Right renal cortex interstitium (tissue), 3 donors: ENCODE measurements at regions not wholly inside any gene's neighbourhood (a gene's known extent, or its start where the extent isn't known, plus 50 kb on each side); places are given as distances from the start of the nearest gene placed in this dataset.

Source experiments
- DNase-seq, 3 donors: peaks; one replicate each; pipeline ENCODE4 v3.0.0-alpha.2; 2013; ENCODE audit warnings: low read depth in 3 of 3, low spot score in 2 of 3

DNA sequence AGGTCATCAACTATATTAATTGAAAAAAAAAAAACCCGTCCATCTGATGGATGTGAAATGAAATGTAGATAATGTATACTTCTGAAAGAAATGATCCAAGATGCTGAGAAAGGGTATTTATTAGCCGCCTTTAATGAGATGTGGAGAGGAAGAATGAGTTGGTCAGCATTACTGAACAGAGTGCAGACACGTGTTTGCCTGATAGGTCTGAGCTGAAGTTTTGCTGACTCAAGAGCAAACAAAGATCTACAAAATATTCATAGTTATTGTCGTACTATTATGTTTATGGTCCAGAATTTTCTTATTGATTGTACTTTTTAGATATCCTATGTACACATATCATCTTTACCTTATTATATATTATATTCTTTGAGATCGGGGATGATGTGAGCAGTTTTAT is 235.3 kb downstream of the RDH14 start:
- no peak for DNase-seq

DNA sequence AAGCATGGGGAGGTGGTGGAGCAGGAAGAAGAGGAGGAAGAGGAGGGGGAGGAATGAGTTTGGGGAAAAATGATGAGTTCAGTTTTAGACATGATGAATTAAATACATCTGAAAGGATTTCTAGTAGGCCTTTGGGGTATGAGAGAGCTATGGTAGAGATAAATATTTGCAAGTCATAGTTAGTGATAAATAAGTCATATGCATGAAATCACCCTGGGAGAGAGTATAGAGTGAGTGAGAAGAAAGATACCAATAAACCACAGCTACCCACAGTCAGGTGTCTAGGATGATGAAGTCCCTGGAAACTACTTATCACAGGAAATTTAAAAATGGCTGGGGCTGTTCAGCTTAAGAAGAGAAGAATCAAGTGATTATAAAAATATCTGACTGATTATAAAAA is 240.5 kb downstream of the RDH14 start:
- no peak for DNase-seq

DNA sequence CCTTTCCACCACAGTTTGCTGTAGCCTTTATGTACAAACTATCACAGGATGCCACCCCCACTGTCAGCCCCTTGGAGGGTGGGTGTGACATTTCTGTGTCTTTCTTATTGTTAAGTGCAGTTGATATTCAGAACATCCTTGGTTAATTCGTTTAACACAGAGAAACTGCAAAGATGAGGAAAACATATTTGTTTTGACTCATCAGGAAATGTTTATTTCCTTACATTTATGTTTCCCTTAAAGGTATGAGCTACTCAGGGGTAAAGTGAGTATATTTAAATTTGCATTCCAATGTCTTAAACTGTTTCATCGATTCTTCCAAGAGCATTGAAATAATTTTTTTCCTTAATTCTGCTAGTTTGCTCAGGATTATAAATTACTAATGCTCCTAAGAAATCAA is 243.4 kb downstream of the RDH14 start:
- no peak for DNase-seq

DNA sequence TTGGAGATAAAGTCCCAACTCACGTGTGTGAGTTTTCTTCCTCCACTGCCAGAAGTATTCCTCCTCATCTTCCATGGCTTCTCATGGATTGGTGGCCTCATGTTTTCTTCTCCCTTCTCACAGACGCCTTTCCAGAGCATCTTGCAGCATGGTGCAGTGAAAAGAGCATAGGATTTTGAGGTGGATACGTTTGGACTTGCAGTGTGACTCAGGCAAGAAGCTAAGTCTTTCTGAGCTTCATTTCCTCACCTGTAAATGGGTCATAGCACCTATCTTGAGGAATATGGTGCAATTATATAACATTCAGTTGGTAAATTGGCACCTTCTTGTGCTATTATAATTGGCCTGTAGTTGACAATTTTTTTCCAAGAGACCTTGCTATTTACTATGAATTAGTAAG is 247.6 kb downstream of the RDH14 start:
- DNase-seq, result no peak

DNA sequence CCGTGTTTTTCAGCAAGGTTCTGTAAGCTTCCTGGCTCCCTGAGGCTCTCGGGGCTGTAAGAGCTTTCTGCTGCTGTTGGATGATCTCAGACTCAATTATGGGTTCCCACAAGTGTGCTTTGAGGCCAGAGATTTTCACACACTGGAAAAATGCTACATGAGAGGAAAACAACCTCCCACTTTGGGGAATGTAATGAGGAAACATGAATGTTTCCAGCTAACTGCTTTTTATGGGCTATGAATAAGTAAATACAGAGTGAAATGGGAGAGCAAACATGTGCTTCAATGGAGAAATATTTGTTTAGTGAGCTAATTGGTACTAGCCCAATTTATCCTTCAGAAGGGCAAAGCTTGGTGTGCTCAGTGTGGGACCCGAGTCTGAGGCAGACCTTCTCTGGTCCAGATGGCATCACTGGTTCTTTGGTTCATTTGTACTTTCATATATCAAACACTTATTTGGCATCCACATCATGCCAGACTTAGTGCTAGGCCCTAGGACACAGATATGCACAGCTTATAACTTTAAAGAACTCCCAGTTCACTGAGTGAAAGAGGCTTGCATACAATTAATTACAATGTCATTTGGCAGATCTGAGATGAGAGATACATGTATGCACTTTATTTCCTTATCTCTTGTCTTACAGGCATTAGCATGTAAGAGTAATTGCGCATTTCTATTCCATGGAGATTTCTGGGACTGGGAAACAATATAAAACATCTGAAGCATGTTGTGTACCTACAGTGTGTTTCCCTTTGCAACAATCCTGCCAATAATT is 248.8 kb downstream of the RDH14 start:
- DNase-seq, result peak; percentile 29 to 51 (median 37)

DNA sequence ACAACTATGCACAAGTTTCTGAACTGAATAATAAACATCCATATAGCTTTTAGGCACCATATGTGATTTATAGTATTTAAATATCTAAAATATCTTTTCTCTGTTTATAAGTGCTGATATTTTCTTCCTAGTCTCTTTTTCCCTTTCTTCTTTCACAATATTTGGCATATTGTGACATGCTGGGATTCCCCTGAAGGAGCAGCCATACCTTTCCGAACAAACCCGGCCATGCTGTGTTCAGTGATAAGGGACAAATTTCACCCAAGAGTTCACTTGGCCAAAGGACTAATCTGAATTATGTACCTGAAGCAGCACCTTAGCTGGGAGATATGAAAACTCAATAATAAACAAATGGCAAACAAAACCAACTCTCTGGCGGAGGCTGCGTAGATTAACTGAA is 250.8 kb downstream of the RDH14 start:
- no peak for DNase-seq

DNA sequence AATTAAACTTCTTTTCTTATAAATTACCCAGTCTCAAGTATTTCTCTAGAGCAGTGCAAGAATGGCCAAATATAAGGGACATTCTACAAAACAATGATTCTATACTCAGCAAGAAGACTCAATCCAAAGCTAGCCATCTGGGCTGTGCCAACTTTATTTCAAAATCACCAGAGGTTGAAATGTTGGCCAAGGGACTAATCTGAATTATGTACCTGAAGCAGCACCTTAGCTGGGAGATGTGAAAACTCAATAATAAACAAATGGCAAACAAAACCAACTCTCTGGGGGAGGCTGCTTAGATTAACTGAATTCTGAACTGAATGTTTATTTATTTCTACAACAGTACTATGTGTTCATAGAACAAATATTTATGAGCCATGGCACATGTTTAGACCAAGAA is 251.3 kb downstream of the RDH14 start:
- DNase-seq, result no peak

DNA sequence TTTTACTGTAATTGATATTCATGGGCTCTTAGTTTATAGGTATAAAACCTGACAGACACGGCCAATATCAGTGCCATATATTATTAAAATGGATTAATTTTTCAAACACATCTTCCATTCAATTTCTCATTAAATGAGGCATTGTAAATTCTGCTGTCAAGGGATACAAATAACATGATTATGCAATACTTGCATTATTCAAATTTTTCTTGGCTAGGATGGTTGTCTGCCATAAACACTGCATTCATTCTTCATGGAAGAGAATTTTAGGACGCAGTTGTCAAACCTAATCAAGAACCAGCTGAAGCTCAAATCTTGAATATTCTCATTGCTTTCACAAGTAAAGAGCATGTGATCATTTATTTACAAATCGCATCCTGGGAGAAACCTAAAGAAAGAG is 255.6 kb downstream of the RDH14 start:
- DNase-seq, result no peak

DNA sequence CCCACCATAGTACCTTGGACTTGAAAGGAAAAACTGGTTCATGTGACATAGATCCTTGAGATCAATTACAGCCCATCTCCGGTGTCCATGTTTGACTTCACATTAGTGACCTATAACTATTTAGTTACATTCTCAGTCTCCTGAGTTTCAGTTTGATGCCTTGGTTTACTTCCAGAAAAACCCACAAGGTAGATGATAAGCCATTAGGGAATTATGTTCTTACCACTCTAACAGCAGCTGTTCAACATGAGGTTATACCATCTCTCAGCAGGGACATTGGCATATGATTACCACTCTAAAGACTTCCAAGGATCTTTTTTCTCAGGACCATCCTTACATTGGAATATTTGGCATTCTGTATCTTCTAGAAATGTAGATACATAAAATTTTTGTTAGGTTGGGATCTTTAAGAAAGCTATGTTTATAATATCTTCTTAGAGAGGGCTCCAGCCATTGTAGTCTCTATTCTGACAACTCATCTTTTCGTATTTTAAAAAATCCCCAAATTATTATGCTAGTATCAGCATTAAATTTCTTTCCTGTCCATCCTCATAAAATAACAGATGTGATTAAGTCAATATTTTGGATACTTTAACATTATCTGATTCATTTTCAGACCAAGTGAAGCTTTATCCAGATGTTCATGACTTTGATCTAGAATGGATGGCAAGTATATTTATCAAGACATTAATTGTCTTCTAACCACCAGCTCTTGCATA is 258.9 kb downstream of the RDH14 start:
- no peak for DNase-seq

DNA sequence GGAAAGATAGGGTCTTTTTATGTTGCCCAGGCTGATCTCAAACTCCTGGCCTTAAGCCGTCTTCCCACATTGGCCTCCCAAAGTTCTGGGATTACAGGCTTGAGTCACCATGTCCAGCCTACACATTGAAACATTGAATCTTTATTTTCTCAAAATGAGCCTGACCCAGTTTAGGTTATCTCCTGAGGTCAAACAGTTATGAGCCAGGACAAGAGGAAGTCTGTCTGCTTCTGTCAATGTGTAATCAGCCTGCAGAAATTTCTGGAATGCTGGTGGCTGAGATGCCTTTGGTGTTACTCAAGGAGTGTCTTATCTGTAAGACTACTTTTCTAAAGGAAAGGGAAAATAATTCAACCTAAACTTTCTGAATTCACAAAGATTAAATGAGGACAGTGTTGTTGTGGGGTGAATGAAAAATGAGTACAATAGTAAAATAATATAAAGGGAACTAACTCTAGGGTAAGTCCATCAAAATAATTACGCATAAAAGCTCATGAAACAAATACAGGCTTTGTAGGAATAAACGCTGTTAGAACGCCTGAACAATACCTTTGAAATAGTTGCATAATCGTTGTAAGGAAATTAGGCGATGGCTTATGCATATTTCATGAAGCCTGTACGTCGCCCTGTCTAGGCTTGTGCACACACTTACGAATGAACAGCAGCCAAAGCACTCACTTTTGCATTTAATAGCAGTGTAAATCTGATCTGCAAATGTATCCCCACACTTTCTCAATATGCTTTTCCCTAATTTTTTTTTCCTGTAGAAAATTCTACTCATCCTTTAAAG is 260.8 kb downstream of the RDH14 start:
- no peak for DNase-seq

DNA sequence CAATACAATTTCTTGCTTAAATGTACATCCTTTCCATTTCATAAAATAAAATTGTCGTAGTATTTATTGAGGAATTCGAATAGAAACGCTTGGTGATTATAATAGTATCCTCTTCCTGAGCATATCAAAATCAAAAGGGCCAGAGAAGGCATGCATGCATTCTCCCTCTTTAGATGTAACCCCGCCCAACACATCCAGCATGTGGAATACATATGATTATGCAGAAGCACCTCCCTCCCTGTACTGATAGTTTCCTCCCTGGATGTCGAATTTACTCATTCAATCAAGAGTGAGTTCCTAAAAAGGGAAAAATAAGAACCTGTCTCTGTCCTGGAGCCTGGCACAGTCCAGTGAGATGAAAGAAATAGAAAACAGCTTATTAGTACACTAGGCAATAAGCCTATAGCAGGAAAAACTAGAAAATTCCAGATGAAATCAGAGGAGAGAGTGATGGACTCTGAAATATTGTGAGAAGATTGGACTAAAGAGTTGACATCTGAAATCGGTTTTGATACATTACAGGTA is 262.9 kb downstream of the RDH14 start:
- DNase-seq, result no peak

DNA sequence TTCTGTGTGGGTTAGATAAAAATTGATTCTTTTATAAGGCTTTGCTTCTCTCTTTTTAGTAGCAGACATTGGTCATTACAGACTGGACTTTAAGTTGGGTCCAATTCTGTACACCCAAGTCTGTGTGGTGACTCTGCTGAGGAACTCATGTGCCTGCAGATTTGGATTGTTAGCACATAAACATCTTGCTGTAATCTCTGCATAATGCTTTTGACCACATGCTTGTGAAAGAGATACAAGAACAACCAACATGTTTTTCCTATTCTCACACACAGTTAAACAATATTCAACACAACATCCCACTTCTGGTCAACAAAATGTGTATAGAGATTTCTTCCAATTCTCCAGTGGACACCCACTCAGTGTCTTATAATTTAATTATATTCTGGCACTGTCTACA is 270.1 kb downstream of the RDH14 start:
- no peak for DNase-seq

DNA sequence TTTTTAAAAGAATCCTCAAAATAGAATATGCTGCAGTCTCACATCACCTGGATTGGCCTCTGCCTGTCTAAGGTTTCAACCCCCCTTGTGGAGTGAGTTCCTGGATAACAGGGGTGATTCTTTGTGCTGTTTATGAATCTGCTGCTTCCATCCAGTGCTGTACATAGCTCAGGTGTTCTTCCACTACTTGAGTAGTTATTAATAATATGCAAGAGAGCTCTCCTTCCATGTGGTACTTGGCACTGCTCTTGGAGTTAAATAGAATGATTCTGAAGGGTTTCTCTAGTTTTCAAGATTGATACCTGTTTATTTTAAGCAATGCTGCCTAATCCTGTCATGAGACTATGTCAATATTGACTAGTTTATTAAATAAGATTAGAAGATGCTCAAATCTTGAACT is 273.6 kb downstream of the RDH14 start:
- DNase-seq, result no peak

DNA sequence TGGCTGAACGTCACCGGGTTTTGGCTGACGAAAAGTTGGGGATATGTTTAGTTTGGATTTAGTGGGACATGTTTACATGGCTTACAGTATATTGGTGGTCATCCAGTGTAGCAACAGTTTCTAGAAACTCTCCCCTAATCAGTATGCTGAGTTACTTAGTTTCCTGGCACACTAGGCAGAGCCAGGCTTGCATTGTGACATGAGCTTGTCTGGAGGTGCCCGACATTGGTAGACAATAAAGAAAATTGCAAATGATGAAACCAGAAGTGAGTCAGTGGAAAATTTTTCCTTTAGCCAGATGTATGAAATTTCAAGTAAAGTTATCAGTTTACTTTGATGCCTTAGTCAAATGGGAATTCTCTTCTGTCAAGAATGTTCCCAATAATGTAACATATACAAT is 276.1 kb downstream of the RDH14 start:
- DNase-seq, result no peak

DNA sequence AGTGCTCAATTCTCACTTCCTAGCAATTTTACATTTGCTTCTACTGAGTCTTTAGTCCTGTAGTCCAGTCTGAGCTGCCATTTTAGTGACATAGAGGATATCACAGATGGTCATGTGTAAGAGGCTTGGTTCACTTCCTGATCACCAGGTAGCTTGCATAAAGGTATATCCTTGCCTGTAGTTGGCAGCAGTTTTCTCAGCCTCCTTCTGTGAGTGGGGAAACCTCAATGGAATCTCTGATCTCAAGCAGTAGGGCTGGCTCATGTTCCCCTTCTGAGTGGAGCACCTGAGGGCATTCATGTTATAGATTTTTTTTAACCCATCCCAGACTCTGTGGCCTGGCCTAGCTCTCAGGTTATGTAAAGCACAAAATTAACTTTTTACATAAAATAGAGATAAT is 278.4 kb downstream of the RDH14 start:
- no peak for DNase-seq

DNA sequence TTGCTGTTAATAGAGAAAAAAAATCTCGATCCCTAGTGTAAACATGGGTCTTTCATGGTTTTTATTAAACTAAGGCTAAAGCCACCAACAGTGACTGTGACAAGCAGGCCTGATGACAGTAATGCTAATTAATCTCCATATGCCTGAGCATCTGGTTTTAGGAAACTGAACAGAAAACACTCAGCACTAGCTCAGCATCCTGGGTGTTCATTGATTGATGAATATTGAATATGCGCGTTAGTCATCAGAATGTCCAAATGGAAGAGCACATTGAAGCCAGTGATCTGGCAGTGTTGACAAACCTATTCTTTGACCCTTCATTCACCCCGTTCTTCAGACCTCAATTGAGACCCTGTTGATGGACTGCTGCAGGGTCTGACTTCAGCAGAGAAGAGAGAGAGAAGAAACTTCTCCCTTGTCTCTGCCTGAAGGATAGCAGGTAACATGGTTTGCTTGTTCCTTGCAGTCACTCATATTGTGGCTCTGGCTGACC is 283.8 kb downstream of the RDH14 start:
- DNase-seq, result no peak

DNA sequence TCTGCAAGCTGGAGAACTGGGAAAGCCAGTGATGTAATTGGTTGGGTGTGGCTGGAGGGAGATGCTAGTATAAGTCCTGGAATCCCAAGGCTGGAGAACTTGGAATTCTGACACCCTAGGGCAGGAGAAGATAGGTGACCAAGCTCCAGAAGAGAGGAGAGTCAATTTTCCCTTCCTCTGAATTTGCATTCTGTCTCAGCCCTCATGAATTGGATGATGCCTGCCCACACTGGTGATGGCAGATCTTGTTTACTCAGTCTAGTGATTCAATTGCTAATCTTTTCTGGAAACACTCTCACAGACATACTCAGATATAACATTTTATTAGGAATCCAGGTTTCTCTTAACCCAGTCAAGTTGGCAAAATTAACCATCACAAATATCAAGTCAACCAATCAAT is 287.2 kb downstream of the RDH14 start:
- no peak for DNase-seq

DNA sequence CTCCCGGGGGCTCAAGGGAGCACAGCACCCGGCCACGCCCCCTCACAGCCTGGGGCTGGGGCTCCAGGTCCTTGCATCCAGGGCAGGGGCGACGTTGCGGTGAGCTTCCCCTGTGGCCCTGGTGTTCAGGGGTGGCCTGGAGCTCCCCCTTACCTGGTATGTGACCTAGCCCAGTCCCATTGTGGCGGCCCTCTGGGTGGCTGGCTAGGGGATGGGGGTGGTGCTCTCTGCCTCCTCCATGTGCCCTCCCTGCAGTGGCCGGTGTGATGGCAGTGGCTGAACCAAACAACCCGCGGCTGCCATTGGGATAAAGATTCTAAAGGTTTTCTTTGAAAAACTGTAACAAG is 288.3 kb downstream of the RDH14 start:
- DNase-seq, result no peak

DNA sequence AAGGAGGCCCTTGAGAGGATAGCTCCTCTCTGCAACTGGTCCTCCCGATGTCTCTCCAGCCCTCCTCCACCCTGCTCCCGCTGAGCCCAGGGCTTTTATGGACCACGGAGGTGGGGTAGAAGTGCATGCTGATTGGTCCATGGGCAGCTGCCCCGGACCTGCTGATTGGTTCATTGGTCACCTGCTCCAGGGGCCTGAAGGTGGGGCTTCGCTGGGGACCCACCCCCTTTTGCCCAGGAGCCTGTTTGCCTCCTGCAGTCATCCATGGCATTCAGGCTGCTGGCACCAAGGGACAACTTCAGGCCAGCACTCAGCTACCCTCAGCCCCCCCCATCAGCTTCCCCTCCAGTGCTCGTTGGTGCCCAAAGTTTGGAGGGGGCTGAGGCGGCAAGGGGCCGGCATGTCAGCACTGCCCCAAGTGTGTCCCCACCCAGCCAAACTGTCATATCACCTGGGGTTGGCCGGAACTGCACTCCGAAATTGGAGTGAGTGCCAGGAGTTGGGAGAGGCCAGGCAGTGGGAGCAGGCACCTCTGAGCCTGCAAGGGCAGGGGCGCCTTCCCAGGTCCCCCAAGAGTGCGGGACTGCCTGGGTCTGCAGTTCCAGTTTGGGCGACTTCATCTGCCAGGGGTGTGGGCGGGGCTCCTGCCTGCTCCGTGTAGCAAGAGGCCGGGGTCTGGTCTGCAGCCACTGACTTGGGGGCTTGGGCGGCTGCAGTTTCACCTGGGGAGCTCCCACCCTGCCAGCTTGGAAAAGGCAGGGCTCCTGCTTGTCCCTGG is 288.9 kb downstream of the RDH14 start:
- DNase-seq, result no peak

DNA sequence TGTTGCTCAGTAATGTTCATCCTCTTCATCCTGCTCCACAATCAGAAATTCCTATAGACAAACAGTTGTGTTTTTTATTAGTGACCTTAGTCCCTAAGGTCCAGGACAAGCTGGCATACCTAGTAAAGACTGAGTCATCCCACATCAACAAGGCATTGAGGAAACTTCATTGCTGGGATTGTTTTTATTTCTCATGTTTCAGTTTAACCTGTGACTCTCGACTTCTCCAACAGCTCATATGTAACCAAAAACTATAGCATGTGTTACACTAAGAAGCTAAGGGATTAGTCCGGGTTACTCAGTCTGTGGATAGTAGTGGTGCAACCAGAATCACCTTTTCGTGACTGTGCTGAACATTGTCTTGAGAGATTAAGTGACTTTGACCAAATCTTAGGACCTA is 292.1 kb downstream of the RDH14 start:
- no peak for DNase-seq

DNA sequence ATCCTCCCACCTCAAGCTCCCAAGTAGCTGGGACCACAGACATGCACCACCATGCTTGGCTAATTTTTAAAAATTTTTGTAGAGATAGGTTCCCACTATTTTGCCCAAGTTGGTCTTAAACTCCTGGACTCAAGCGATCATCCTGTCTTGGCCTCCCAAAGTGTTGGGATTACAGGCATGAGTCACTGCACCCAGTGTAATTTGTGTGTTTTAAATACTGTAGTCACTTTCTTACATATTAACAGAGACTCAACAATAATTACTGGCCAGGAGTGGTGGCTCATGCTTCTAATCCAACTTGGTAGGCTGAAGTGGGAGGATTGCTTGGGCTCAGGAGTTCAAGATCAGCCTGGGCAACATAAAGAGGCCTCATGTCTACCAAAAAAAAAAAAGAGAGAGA is 293.0 kb downstream of the RDH14 start:
- DNase-seq, result no peak
